ENCODE measurements at regions not wholly inside any gene's neighbourhood (a gene's known extent, or its start where the extent isn't known, plus 50 kb on each side); places are given as distances from the start of the nearest gene placed in this dataset.
"Not testable (repeated sequence)": the region's sequence is repeated elsewhere in the genome, so short reads cannot be mapped to it uniquely, and the experiment has no call there.

GRCh38 chr16:16535565-16535964 lies 156.6 kb downstream of the NPIPA7 start:
- not testable (repeated sequence) for TF ChIP-seq CTCF (IDR thresholded peaks at IDR 0.05 in 8 of 11, conservative IDR thresholded peaks at IDR 0.05 in 3 of 11); POLR2A (IDR thresholded peaks at IDR 0.05); POLR2AphosphoS5 (IDR thresholded peaks at IDR 0.05)
